Liver (tissue), 8 donors: ENCODE measurements at regions not wholly inside any gene's neighbourhood (a gene's known extent, or its start where the extent isn't known, plus 50 kb on each side); places are given as distances from the start of the nearest gene placed in this dataset.

Experiments
- DNase-seq: peaks from one replicate; pipeline ENCODE4 v3.0.0-alpha.2; 2017; ENCODE audit warnings: low spot score
- H3K27ac ChIP-seq, 2 donors: one replicate each; pipeline ENCODE4 v1.7.0; 2013; ENCODE audit warnings: inconsistent platforms in 2 of 2, low read length in 2 of 2, control low read depth in 1 of 2, low read depth in 1 of 2, mild to moderate bottlenecking in 1 of 2
- H3K27me3 ChIP-seq, 4 donors: one replicate each; pipeline versions ENCODE4 v1.6.1 to v1.7.0; 2013; ENCODE audit warnings: low read length in 3 of 4, inconsistent platforms in 1 of 4, mild to moderate bottlenecking in 1 of 4, moderate library complexity in 1 of 4; ENCODE audit not compliant: control insufficient read depth in 4 of 4, insufficient read depth in 4 of 4
- H3K36me3 ChIP-seq, 4 donors: one replicate each; pipeline versions ENCODE4 v1.6.1 to v1.7.0; 2013; ENCODE audit warnings: low read length in 3 of 4, mild to moderate bottlenecking in 3 of 4, low read depth in 1 of 4, moderate library complexity in 1 of 4; ENCODE audit not compliant: control insufficient read depth in 4 of 4, insufficient read depth in 3 of 4
- H3K4me1 ChIP-seq, 4 donors: one replicate each; pipeline versions ENCODE4 v1.6.1 to v1.7.0; 2013; ENCODE audit warnings: low read length in 3 of 4, mild to moderate bottlenecking in 3 of 4, moderate library complexity in 1 of 4; ENCODE audit not compliant: control insufficient read depth in 4 of 4, insufficient read depth in 4 of 4
- H3K4me3 ChIP-seq, 3 donors: one replicate each; pipeline versions ENCODE4 v1.6.1 to v1.7.0; 2013; ENCODE audit warnings: low read length in 3 of 3, control low read depth in 1 of 3, low read depth in 1 of 3, mild to moderate bottlenecking in 1 of 3
- H3K9ac ChIP-seq, 2 donors: one replicate each; pipeline ENCODE4 v1.7.0; 2013; ENCODE audit warnings: low read length in 2 of 2, mild to moderate bottlenecking in 2 of 2, moderate library complexity in 2 of 2, control low read depth in 1 of 2, low read depth in 1 of 2
- H3K9me3 ChIP-seq, 4 donors: one replicate each; pipeline versions ENCODE4 v1.6.1 to v1.7.0; 2013; ENCODE audit warnings: low read length in 3 of 4; ENCODE audit not compliant: control insufficient read depth in 4 of 4
- ATF3 ChIP-seq: IDR thresholded peaks from 2 replicates; pipeline ENCODE4 v1.6.1; 2016; ENCODE audit warnings: antibody characterized with exemption
- CTCF ChIP-seq: fragments of 150-350 bp; IDR thresholded peaks from 2 replicates; pipeline ENCODE4 v1.5.1; 2017; ENCODE audit warnings: improper control_type of control experiment, low read depth, low read length; ENCODE audit not compliant: missing input control
- EGR1 ChIP-seq, 2 donors: IDR thresholded peaks; 2 replicates each; pipeline ENCODE4 v1.6.1; 2016 to 2018; ENCODE audit warnings: antibody characterized with exemption in 2 of 2, low read depth in 2 of 2
- FOXA1 ChIP-seq: IDR thresholded peaks from 2 replicates; pipeline ENCODE4 v1.6.1; 2016; ENCODE audit warnings: antibody characterized with exemption
- FOXA2 ChIP-seq: IDR thresholded peaks from 2 replicates; pipeline ENCODE4 v1.6.1; 2016; ENCODE audit warnings: antibody characterized with exemption
- GABPA ChIP-seq, 2 donors: IDR thresholded peaks in 1 of 2; conservative IDR thresholded peaks in 1 of 2; 2 replicates each; pipeline ENCODE4 v1.6.1; 2016; ENCODE audit warnings: antibody characterized with exemption in 2 of 2, mild to moderate bottlenecking in 1 of 2, moderate library complexity in 1 of 2
- HNF4A ChIP-seq, 2 donors: conservative IDR thresholded peaks; 2 replicates each; pipeline ENCODE4 v1.6.1; 2016; ENCODE audit warnings: antibody characterized with exemption in 2 of 2, mild to moderate bottlenecking in 2 of 2
- HNF4G ChIP-seq: IDR thresholded peaks from 2 replicates; pipeline ENCODE4 v1.6.1; 2016; ENCODE audit warnings: antibody characterized with exemption
- JUND ChIP-seq, 2 donors: IDR thresholded peaks; 2 replicates each; pipeline ENCODE4 v1.6.1; 2016; ENCODE audit warnings: antibody characterized with exemption in 2 of 2
- MAX ChIP-seq: IDR thresholded peaks from 2 replicates; pipeline ENCODE4 v1.6.1; 2016; ENCODE audit warnings: antibody characterized with exemption
- NR2F2 ChIP-seq: IDR thresholded peaks from 2 replicates; pipeline ENCODE4 v1.6.1; 2016; ENCODE audit warnings: antibody characterized with exemption
- RAD21 ChIP-seq, 2 donors: IDR thresholded peaks; 2 replicates each; pipeline ENCODE4 v1.6.1; 2016; ENCODE audit warnings: antibody characterized with exemption in 2 of 2, mild to moderate bottlenecking in 2 of 2
- REST ChIP-seq: IDR thresholded peaks from 2 replicates; pipeline ENCODE4 v1.6.1; 2016; ENCODE audit warnings: antibody characterized with exemption, mild to moderate bottlenecking
- RXRA ChIP-seq, 2 donors: IDR thresholded peaks; 2 replicates each; pipeline ENCODE4 v1.6.1; 2017 to 2018; ENCODE audit warnings: antibody characterized with exemption in 2 of 2, mild to moderate bottlenecking in 1 of 2
- SP1 ChIP-seq: IDR thresholded peaks from 2 replicates; pipeline ENCODE4 v1.6.1; 2018; ENCODE audit warnings: antibody characterized with exemption, mild to moderate bottlenecking
- TAF1 ChIP-seq: conservative IDR thresholded peaks from 2 replicates; pipeline ENCODE4 v1.6.1; 2016; ENCODE audit warnings: antibody characterized with exemption, mild to moderate bottlenecking
- YY1 ChIP-seq: IDR thresholded peaks from 2 replicates; pipeline ENCODE4 v1.6.1; 2016; ENCODE audit warnings: antibody characterized with exemption, mild to moderate bottlenecking
- ZBTB33 ChIP-seq: IDR thresholded peaks from 2 replicates; pipeline ENCODE4 v1.6.1; 2016; ENCODE audit warnings: antibody characterized with exemption
- WGBS: extraction: QIAGEN DNeasy Blood & Tissue Kit; methylation state at CpG from one replicate; pipeline ENCODE4 v1.1.7; 2013; 5-methylcytosine and 5-hydroxymethylcytosine counted together
- donor health status: healthy.
- donor health status: healthy.
- donor health status: healthy.
- donor health status: healthy.
- donor health status: healthy.

- H3K9me3 ChIP-seq, result peaks cover 0 to 2% (median 1%) of the 10 kb centered on the region in 4 donors
- H3K9ac ChIP-seq, result no peak overlapping the region
- WGBS, result 61% methylated on average over 1 of the region's 1 CpG
- H3K36me3 ChIP-seq, result no peaks in the 10 kb centered on the region
- no peaks in the 10 kb centered on the region for H3K27me3 ChIP-seq
- H3K4me1 ChIP-seq, result no peaks in the 10 kb centered on the region
- no peak overlapping the region for H3K4me3 ChIP-seq
- TF ChIP-seq RAD21 (IDR thresholded peaks at IDR 0.05) (no peak), TAF1 (no peak), SP1 (no peak), MAX (no peak), EGR1 (IDR thresholded peaks at IDR 0.05; ENCODE audit: low read depth in 2 of 2) (no peak), RXRA (IDR thresholded peaks at IDR 0.05) (no peak), REST (no peak), NR2F2 (no peak), ATF3 (no peak), HNF4G (no peak), YY1 (no peak), JUND (IDR thresholded peaks at IDR 0.05) (no peak), FOXA2 (no peak), GABPA (IDR thresholded peaks at IDR 0.05 in 1 of 2, conservative IDR thresholded peaks at IDR 0.05 in 1 of 2) (no peak), CTCF (no peak), HNF4A (conservative IDR thresholded peaks at IDR 0.05) (no peak), FOXA1 (no peak), ZBTB33 (no peak)
- DNase-seq, result no peak
- H3K27ac ChIP-seq, result no peak overlapping the region
These were observed 388.5 kb upstream of the CA10 start for GRCh38 chr17:52546990-52547389.
